HG03439 (cell line): ENCODE measurements at regions not wholly inside any gene's neighbourhood (a gene's known extent, or its start where the extent isn't known, plus 50 kb on each side); places are given as distances from the start of the nearest gene placed in this dataset.
"Not testable (repeated sequence)": the region's sequence is repeated elsewhere in the genome, so short reads cannot be mapped to it uniquely, and the experiment has no call there.

Experiments used
- ATAC-seq: cut with Tn5 transposase; IDR thresholded peaks from one replicate; pipeline ENCODE4 v1.9.1; 2021; ENCODE audit warnings: mild to moderate bottlenecking, moderate library complexity; ENCODE audit not compliant: unreplicated experiment

- ATAC-seq = no peak
Measured at GRCh38 chr10:52533986-52534385, 219.9 kb downstream of the DKK1 start.

GRCh38 chr10:52539463-52539862 is 225.4 kb downstream of the DKK1 start:
- ATAC-seq = no peak

GRCh38 chr10:52540479-52540984 is 226.5 kb downstream of the DKK1 start:
- ATAC-seq = no peak

GRCh38 chr10:52541006-52541473 is 227.0 kb downstream of the DKK1 start:
- ATAC-seq = no peak

GRCh38 chr10:52542906-52543305 is 228.8 kb downstream of the DKK1 start:
- no peak for ATAC-seq

GRCh38 chr10:52551046-52551445 is 221.5 kb downstream of the MBL2 start:
- ATAC-seq = no peak

GRCh38 chr10:52558090-52558489 is 214.5 kb downstream of the MBL2 start:
- ATAC-seq = peak; percentile 90

- no peak for ATAC-seq
Measured at GRCh38 chr10:52561322-52561721, 211.3 kb downstream of the MBL2 start.

- no peak for ATAC-seq
Measured at GRCh38 chr10:52563360-52563759, 209.2 kb downstream of the MBL2 start.

GRCh38 chr10:52566471-52567246 is 205.9 kb downstream of the MBL2 start:
- no peak for ATAC-seq

- ATAC-seq = no peak
Measured at GRCh38 chr10:52567247-52567580, 205.4 kb downstream of the MBL2 start.

GRCh38 chr10:52568309-52568708 is 204.3 kb downstream of the MBL2 start:
- no peak for ATAC-seq

- ATAC-seq = no peak
Measured at GRCh38 chr10:52570490-52570889, 202.1 kb downstream of the MBL2 start.

- no peak for ATAC-seq
Measured at GRCh38 chr10:52571018-52571417, 201.6 kb downstream of the MBL2 start.

- no peak for ATAC-seq
Measured at GRCh38 chr10:52571516-52572182, 200.9 kb downstream of the MBL2 start.

GRCh38 chr10:52573347-52573746 is 199.2 kb downstream of the MBL2 start:
- ATAC-seq = no peak

GRCh38 chr10:52574697-52575096 is 197.9 kb downstream of the MBL2 start:
- ATAC-seq = no peak

- ATAC-seq = no peak
Measured at GRCh38 chr10:52577047-52577446, 195.5 kb downstream of the MBL2 start.

- ATAC-seq = no peak
Measured at GRCh38 chr10:52578871-52579405, 193.6 kb downstream of the MBL2 start.

- not testable (repeated sequence) for ATAC-seq
Measured at GRCh38 chr10:52581636-52582035, 190.9 kb downstream of the MBL2 start.

GRCh38 chr10:52583336-52583735 is 189.2 kb downstream of the MBL2 start:
- no peak for ATAC-seq

GRCh38 chr10:52586710-52587109 is 185.9 kb downstream of the MBL2 start:
- no peak for ATAC-seq
